CD4-positive, CD25-positive, alpha-beta regulatory T cell (primary cell): ENCODE measurements at regions not wholly inside any gene's neighbourhood (a gene's known extent, or its start where the extent isn't known, plus 50 kb on each side); places are given as distances from the start of the nearest gene placed in this dataset.
A peak's percentile ranks its signal among the peaks of the same experiment; 100 is the strongest.

ENCODE experiments used
- ATAC-seq, 2 donors: fragments of 150-1000 bp; cut with Tn5 transposase; one replicate each; pipeline ENCODE4 v1.10.0; 2021; ENCODE audit warnings: low read depth in 2 of 2, moderate number of reproducible peaks in 2 of 2, moderate library complexity in 1 of 2
- DNase-seq, 3 donors: peaks; one replicate each; pipeline versions ENCODE4 v3.0.0 to v3.0.0-alpha.2; 2012 to 2022; ENCODE audit warnings: mixed read lengths in 1 of 3
- H3K27ac ChIP-seq: one replicate; pipeline ENCODE4 v1.7.0; 2013; ENCODE audit warnings: mild to moderate bottlenecking, low read length; ENCODE audit not compliant: insufficient read depth, poor library complexity, severe bottlenecking
- H3K27me3 ChIP-seq: one replicate; pipeline ENCODE4 v1.7.0; 2013; ENCODE audit warnings: low read length; ENCODE audit not compliant: control insufficient read depth, insufficient read depth
- H3K36me3 ChIP-seq: one replicate; pipeline ENCODE4 v1.7.0; 2013; ENCODE audit warnings: mild to moderate bottlenecking, low read length, moderate library complexity; ENCODE audit not compliant: control insufficient read depth, insufficient read depth
- H3K4me1 ChIP-seq: 2 replicates; pipeline ENCODE4 v1.7.0; 2013; ENCODE audit warnings: mild to moderate bottlenecking, low read length; ENCODE audit not compliant: insufficient read depth, control insufficient read depth, poor library complexity, severe bottlenecking
- H3K4me3 ChIP-seq: one replicate; pipeline ENCODE4 v1.7.0; 2013; ENCODE audit warnings: low read depth, mild to moderate bottlenecking, low read length, moderate library complexity
- H3K9me3 ChIP-seq, 2 experiments: 1 replicate in 1 of 2; 2 replicates in 1 of 2; pipeline ENCODE4 v1.7.0; 2013; ENCODE audit warnings: low read length in 2 of 2, mild to moderate bottlenecking in 1 of 2, moderate library complexity in 1 of 2; ENCODE audit not compliant: control insufficient read depth in 2 of 2
- H3K27ac Mint-ChIP-seq, 3 donors: one replicate each; pipeline ENCODE4 v1.8.0; 2020 to 2022; ENCODE audit warnings: mild to moderate bottlenecking in 3 of 3, mixed read lengths in 3 of 3, moderate library complexity in 2 of 3
- H3K27me3 Mint-ChIP-seq: one replicate; pipeline ENCODE4 v1.8.0; 2022; ENCODE audit warnings: mild to moderate bottlenecking, mixed read lengths
- H3K36me3 Mint-ChIP-seq: one replicate; pipeline ENCODE4 v1.8.0; 2020; ENCODE audit warnings: mixed read lengths
- H3K4me1 Mint-ChIP-seq, 4 donors: one replicate each; pipeline ENCODE4 v1.8.0; 2020 to 2022; ENCODE audit warnings: mixed read lengths in 4 of 4, mild to moderate bottlenecking in 1 of 4
- H3K4me3 Mint-ChIP-seq, 4 donors: one replicate each; pipeline ENCODE4 v1.8.0; 2020 to 2022; ENCODE audit warnings: mild to moderate bottlenecking in 4 of 4, mixed read lengths in 4 of 4, moderate library complexity in 3 of 4
- H3K9me3 Mint-ChIP-seq, 7 donors: one replicate each; pipeline ENCODE4 v1.8.0; 2020 to 2022; ENCODE audit warnings: mixed read lengths in 7 of 7, mild to moderate bottlenecking in 3 of 7, moderate library complexity in 2 of 7

GRCh38 chrX:8906299-8906938, 105.2 kb upstream of the FAM9A start:
- Histone ChIP-seq H3K27me3 (no peaks in the 10 kb centered on the region), H3K36me3 (no peaks in the 10 kb centered on the region), H3K9me3 (no peaks in the 10 kb centered on the region), H3K27ac (no peak overlapping the region), H3K4me3 (no peak overlapping the region), H3K4me1 (no peaks in the 10 kb centered on the region)
- no peaks in the 10 kb centered on the region for H3K4me1 Mint-ChIP-seq
- no peaks in the 10 kb centered on the region for H3K36me3 Mint-ChIP-seq
- peaks cover 4% of the 10 kb centered on the region for H3K27me3 Mint-ChIP-seq
- H3K27ac Mint-ChIP-seq = peak overlapping the region in 1 of 3 donors; percentile 61
- DNase-seq = no peak
- H3K4me3 Mint-ChIP-seq = no peak overlapping the region
- ATAC-seq = no peak
- H3K9me3 Mint-ChIP-seq = peaks cover 0 to 3% (median 0%) of the 10 kb centered on the region in 7 donors

- peaks cover 0 to 4% (median 3%) of the 10 kb centered on the region in 7 donors for H3K9me3 Mint-ChIP-seq
- H3K27me3 Mint-ChIP-seq = peaks cover 19% of the 10 kb centered on the region
- Histone ChIP-seq H3K36me3 (no peaks in the 10 kb centered on the region), H3K27me3 (peaks cover 5% of the 10 kb centered on the region), H3K4me3 (no peak overlapping the region), H3K9me3 (peaks cover 0 to 2% of the 10 kb centered on the region in 2 experiments), H3K27ac (no peak overlapping the region), H3K4me1 (no peaks in the 10 kb centered on the region)
- H3K4me3 Mint-ChIP-seq = no peak overlapping the region
- no peaks in the 10 kb centered on the region for H3K36me3 Mint-ChIP-seq
- H3K27ac Mint-ChIP-seq = no peak overlapping the region
- ATAC-seq = no peak
- DNase-seq = no peak
- no peaks in the 10 kb centered on the region for H3K4me1 Mint-ChIP-seq
Measured at GRCh38 chrX:8897259-8897658, 96.1 kb upstream of the FAM9A start.

- no peaks in the 10 kb centered on the region for H3K36me3 Mint-ChIP-seq
- no peaks in the 10 kb centered on the region for H3K36me3 ChIP-seq
- H3K9me3 Mint-ChIP-seq = peaks cover 0 to 12% (median 2%) of the 10 kb centered on the region in 7 donors
- peaks cover 0 to 2% of the 10 kb centered on the region in 2 experiments for H3K9me3 ChIP-seq
- H3K4me3 ChIP-seq = no peak overlapping the region
- ATAC-seq (no peak), DNase-seq (no peak)
- H3K4me1 ChIP-seq = no peaks in the 10 kb centered on the region
- no peak overlapping the region for H3K4me3 Mint-ChIP-seq
- no peak overlapping the region for H3K27ac ChIP-seq
- H3K4me1 Mint-ChIP-seq = no peaks in the 10 kb centered on the region
- H3K27me3 ChIP-seq = peaks cover 5% of the 10 kb centered on the region
- no peak overlapping the region for H3K27ac Mint-ChIP-seq
- peaks cover 25% of the 10 kb centered on the region for H3K27me3 Mint-ChIP-seq
Measured at GRCh38 chrX:8890794-8891193, 89.6 kb upstream of the FAM9A start.

- H3K36me3 Mint-ChIP-seq = no peaks in the 10 kb centered on the region
- H3K27me3 ChIP-seq = no peaks in the 10 kb centered on the region
- no peaks in the 10 kb centered on the region for H3K4me1 Mint-ChIP-seq
- no peak for DNase-seq
- peaks cover 0 to 7% (median 0%) of the 10 kb centered on the region in 7 donors for H3K9me3 Mint-ChIP-seq
- H3K4me3 Mint-ChIP-seq = no peak overlapping the region
- H3K27ac Mint-ChIP-seq = no peak overlapping the region
- H3K36me3 ChIP-seq = no peaks in the 10 kb centered on the region
- H3K4me1 ChIP-seq = no peaks in the 10 kb centered on the region
- H3K9me3 ChIP-seq = no peaks in the 10 kb centered on the region
- H3K27me3 Mint-ChIP-seq = peaks cover 15% of the 10 kb centered on the region
- no peak for ATAC-seq
- H3K27ac ChIP-seq = no peak overlapping the region
- H3K4me3 ChIP-seq = no peak overlapping the region
Measured at GRCh38 chrX:8887004-8887403, 85.8 kb upstream of the FAM9A start.

- H3K36me3 ChIP-seq = no peaks in the 10 kb centered on the region
- DNase-seq (peak in 1 of 3 donors; percentile 34), ATAC-seq (no peak)
- Mint-ChIP-seq H3K27me3 (no peaks in the 10 kb centered on the region), H3K36me3 (no peaks in the 10 kb centered on the region), H3K9me3 (peaks cover 0 to under 1% (median 0%) of the 10 kb centered on the region in 7 donors), H3K27ac (no peak overlapping the region), H3K4me3 (no peak overlapping the region), H3K4me1 (no peaks in the 10 kb centered on the region)
- peaks cover 2% of the 10 kb centered on the region for H3K27me3 ChIP-seq
- H3K4me3 ChIP-seq = no peak overlapping the region
- H3K9me3 ChIP-seq = no peaks in the 10 kb centered on the region
- H3K4me1 ChIP-seq = no peaks in the 10 kb centered on the region
- no peak overlapping the region for H3K27ac ChIP-seq
Measured at GRCh38 chrX:8879750-8880149, 78.6 kb upstream of the FAM9A start.

GRCh38 chrX:8873956-8874355, 72.8 kb upstream of the FAM9A start:
- Histone ChIP-seq H3K36me3 (no peaks in the 10 kb centered on the region), H3K9me3 (no peaks in the 10 kb centered on the region), H3K27ac (no peak overlapping the region), H3K4me1 (no peaks in the 10 kb centered on the region), H3K27me3 (peaks cover 5% of the 10 kb centered on the region), H3K4me3 (no peak overlapping the region)
- H3K36me3 Mint-ChIP-seq = no peaks in the 10 kb centered on the region
- no peak for ATAC-seq
- H3K27ac Mint-ChIP-seq = no peak overlapping the region
- peaks cover 0 to 5% (median 0%) of the 10 kb centered on the region in 4 donors for H3K4me1 Mint-ChIP-seq
- no peak overlapping the region for H3K4me3 Mint-ChIP-seq
- H3K9me3 Mint-ChIP-seq = no peaks in the 10 kb centered on the region
- no peak for DNase-seq
- H3K27me3 Mint-ChIP-seq = peaks cover 16% of the 10 kb centered on the region

- ATAC-seq (no peak), DNase-seq (no peak)
- no peak overlapping the region for H3K4me3 ChIP-seq
- H3K27me3 ChIP-seq = peaks cover 5% of the 10 kb centered on the region
- no peaks in the 10 kb centered on the region for H3K36me3 Mint-ChIP-seq
- no peaks in the 10 kb centered on the region for H3K4me1 ChIP-seq
- H3K27ac Mint-ChIP-seq = no peak overlapping the region
- H3K27me3 Mint-ChIP-seq = peaks cover 21% of the 10 kb centered on the region
- no peaks in the 10 kb centered on the region for H3K9me3 Mint-ChIP-seq
- peaks cover 0 to 5% (median 0%) of the 10 kb centered on the region in 4 donors for H3K4me1 Mint-ChIP-seq
- H3K9me3 ChIP-seq = no peaks in the 10 kb centered on the region
- H3K27ac ChIP-seq = no peak overlapping the region
- H3K4me3 Mint-ChIP-seq = no peak overlapping the region
- no peaks in the 10 kb centered on the region for H3K36me3 ChIP-seq
Measured at GRCh38 chrX:8873102-8873501, 71.9 kb upstream of the FAM9A start.

- no peak overlapping the region for H3K27ac Mint-ChIP-seq
- DNase-seq = no peak
- Histone ChIP-seq H3K9me3 (no peaks in the 10 kb centered on the region), H3K27me3 (peaks cover 5% of the 10 kb centered on the region), H3K4me3 (no peak overlapping the region), H3K4me1 (no peaks in the 10 kb centered on the region), H3K36me3 (no peaks in the 10 kb centered on the region), H3K27ac (no peak overlapping the region)
- H3K9me3 Mint-ChIP-seq = no peaks in the 10 kb centered on the region
- no peak overlapping the region for H3K4me3 Mint-ChIP-seq
- H3K27me3 Mint-ChIP-seq = peaks cover 21% of the 10 kb centered on the region
- H3K4me1 Mint-ChIP-seq = peaks cover 0 to 5% (median 0%) of the 10 kb centered on the region in 4 donors
- no peaks in the 10 kb centered on the region for H3K36me3 Mint-ChIP-seq
- ATAC-seq = no peak
Measured at GRCh38 chrX:8870411-8870810, 69.2 kb upstream of the FAM9A start.
